ENCODE measurements at regions not wholly inside any gene's neighbourhood (a gene's known extent, or its start where the extent isn't known, plus 50 kb on each side); places are given as distances from the start of the nearest gene placed in this dataset.

GRCh38 chr9:31604531-31604930, 779.9 kb upstream of the ACO1 start:
- no peak for ATAC-seq (ENCODE audit: low FRiP score)
- TF ChIP-seq CTCF (IDR thresholded peaks at IDR 0.05) = no peak
- DNase-seq (ENCODE audit: low spot score) = no peak

- TF ChIP-seq CTCF (IDR thresholded peaks at IDR 0.05) = no peak
- DNase-seq (ENCODE audit: low spot score) = no peak
- ATAC-seq (ENCODE audit: low FRiP score) = no peak
These were observed 779.3 kb upstream of the ACO1 start for GRCh38 chr9:31605164-31605563.

GRCh38 chr9:31606678-31607077, 777.8 kb upstream of the ACO1 start:
- no peak for TF ChIP-seq CTCF (IDR thresholded peaks at IDR 0.05)
- no peak for DNase-seq (ENCODE audit: low spot score)
- ATAC-seq (ENCODE audit: low FRiP score) = no peak

- DNase-seq (ENCODE audit: low spot score) (no peak), ATAC-seq (ENCODE audit: low FRiP score) (no peak)
- TF ChIP-seq CTCF (IDR thresholded peaks at IDR 0.05) = no peak
These were observed 776.0 kb upstream of the ACO1 start for GRCh38 chr9:31608416-31608815.

- ATAC-seq (ENCODE audit: low FRiP score) = no peak
- no peak for DNase-seq (ENCODE audit: low spot score)
- no peak for TF ChIP-seq CTCF (IDR thresholded peaks at IDR 0.05)
These were observed 775.6 kb upstream of the ACO1 start for GRCh38 chr9:31608881-31609280.

GRCh38 chr9:31612336-31613030, 772.0 kb upstream of the ACO1 start:
- no peak for TF ChIP-seq CTCF (IDR thresholded peaks at IDR 0.05)
- no peak for DNase-seq (ENCODE audit: low spot score)

GRCh38 chr9:31615966-31616365, 768.5 kb upstream of the ACO1 start:
- ATAC-seq (ENCODE audit: low FRiP score) (no peak), DNase-seq (ENCODE audit: low spot score) (no peak)
- TF ChIP-seq CTCF (IDR thresholded peaks at IDR 0.05) = no peak

More at GRCh38 chr9:31612336-31613030, 772.0 kb upstream of the ACO1 start:
- no peak for ATAC-seq (ENCODE audit: low FRiP score)
